Mammary epithelial cell (primary cell): ENCODE measurements at regions not wholly inside any gene's neighbourhood (a gene's known extent, or its start where the extent isn't known, plus 50 kb on each side); places are given as distances from the start of the nearest gene placed in this dataset.

Experiments
- EZH2 ChIP-seq: IDR thresholded peaks from 2 replicates; pipeline ENCODE4 v1.6.1; 2012; ENCODE audit warnings: low read length, inconsistent platforms, borderline replicate concordance
- TF ChIP-seq, protein P1 (sequence below), 2 donors: IDR thresholded peaks in 1 of 2; conservative IDR thresholded peaks in 1 of 2; 2 replicates each; pipeline ENCODE4 v1.5.1; 2011 to 2012; ENCODE audit warnings: inconsistent platforms in 2 of 2, low read length in 2 of 2, mild to moderate bottlenecking in 2 of 2, control low read depth in 1 of 2, low read depth in 1 of 2; ENCODE audit not compliant: insufficient read depth in 1 of 2; ENCODE audit errors: extremely low read depth in 1 of 2

DNA sequence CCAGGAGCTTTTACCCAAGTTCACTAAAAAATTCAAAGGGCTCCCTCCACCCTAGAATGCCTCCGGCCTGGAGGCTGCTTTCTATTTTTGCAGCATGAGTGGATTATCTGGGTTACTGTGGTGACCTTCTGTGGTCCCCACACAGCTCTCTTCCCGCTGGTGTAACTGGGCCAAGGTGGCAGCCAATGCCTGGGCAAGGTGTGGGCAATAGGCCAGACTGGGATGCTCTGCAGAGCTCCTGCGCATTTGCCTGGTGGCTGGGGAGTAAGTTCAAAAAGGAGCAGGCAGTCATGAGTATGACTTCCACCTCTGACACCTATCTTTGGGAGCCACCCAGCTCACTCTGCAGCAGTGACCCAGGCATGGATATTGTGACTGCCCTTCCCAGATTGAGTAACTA is 130.5 kb upstream of the SPRED2 start:
- TF ChIP-seq, protein P1, sequence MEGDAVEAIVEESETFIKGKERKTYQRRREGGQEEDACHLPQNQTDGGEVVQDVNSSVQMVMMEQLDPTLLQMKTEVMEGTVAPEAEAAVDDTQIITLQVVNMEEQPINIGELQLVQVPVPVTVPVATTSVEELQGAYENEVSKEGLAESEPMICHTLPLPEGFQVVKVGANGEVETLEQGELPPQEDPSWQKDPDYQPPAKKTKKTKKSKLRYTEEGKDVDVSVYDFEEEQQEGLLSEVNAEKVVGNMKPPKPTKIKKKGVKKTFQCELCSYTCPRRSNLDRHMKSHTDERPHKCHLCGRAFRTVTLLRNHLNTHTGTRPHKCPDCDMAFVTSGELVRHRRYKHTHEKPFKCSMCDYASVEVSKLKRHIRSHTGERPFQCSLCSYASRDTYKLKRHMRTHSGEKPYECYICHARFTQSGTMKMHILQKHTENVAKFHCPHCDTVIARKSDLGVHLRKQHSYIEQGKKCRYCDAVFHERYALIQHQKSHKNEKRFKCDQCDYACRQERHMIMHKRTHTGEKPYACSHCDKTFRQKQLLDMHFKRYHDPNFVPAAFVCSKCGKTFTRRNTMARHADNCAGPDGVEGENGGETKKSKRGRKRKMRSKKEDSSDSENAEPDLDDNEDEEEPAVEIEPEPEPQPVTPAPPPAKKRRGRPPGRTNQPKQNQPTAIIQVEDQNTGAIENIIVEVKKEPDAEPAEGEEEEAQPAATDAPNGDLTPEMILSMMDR (conservative IDR thresholded peaks at IDR 0.05 in 1 of 2, IDR thresholded peaks at IDR 0.05 in 1 of 2; ENCODE audit: extremely low read depth in 1 of 2, insufficient read depth in 1 of 2, low read depth in 1 of 2, low read length in 2 of 2): no peak
- TF ChIP-seq EZH2: no peak
